B cell (primary cell): ENCODE measurements at regions not wholly inside any gene's neighbourhood (a gene's known extent, or its start where the extent isn't known, plus 50 kb on each side); places are given as distances from the start of the nearest gene placed in this dataset.

Source experiments
- ATAC-seq: fragments of 200-7000 bp; cut with Tn5 transposase; one replicate; pipeline ENCODE4 v1.10.0; 2021; ENCODE audit warnings: low read depth, mild to moderate bottlenecking, moderate number of reproducible peaks, moderate library complexity
- CTCF ChIA-PET: fragments of 350-600 bp; sonication (Branson Sonifier 250); formaldehyde crosslinking; loops from one replicate; lab custom pipeline; 2021; ENCODE audit warnings: antibody characterized with exemption, inconsistent platforms; lab: Charles Lee
- POLR2A ChIA-PET: fragments of 350-600 bp; sonication (Branson Sonifier 250); formaldehyde crosslinking; loops from one replicate; lab custom pipeline; 2021; ENCODE audit warnings: antibody characterized with exemption; lab: Charles Lee
- DNase-seq: peaks from one replicate; pipeline ENCODE4 v3.0.0; 2013
- H2AFZ ChIP-seq: 2 replicates; pipeline ENCODE4 v1.6.1; 2012; ENCODE audit warnings: mild to moderate bottlenecking, low read depth, low read length; ENCODE audit not compliant: insufficient read depth, poor library complexity, severe bottlenecking
- H3K27ac ChIP-seq, 2 donors: 1 replicate in 1 of 2; 2 replicates in 1 of 2; pipeline ENCODE4 v1.5.1; 2012 to 2013; ENCODE audit warnings: low read length in 2 of 2, mild to moderate bottlenecking in 2 of 2, moderate library complexity in 1 of 2
- H3K27me3 ChIP-seq, 4 experiments: fragments of 200-600 bp in 1 of 4; sonication (generic) in 1 of 4; replicated peaks in 1 of 4; 1 replicate in 2 of 4; 2 replicates in 2 of 4; pipeline versions ENCODE4 v1.6.1 to v1.7.0; 2013 to 2016; ENCODE audit warnings: low read length in 3 of 4, mild to moderate bottlenecking in 2 of 4, mixed read lengths in 1 of 4, moderate library complexity in 1 of 4; ENCODE audit not compliant: insufficient read depth in 4 of 4, control insufficient read depth in 3 of 4; ENCODE audit errors: control extremely low read depth in 1 of 4
- H3K36me3 ChIP-seq, 2 experiments: replicated peaks in 1 of 2; 1 replicate in 1 of 2; 2 replicates in 1 of 2; pipeline versions ENCODE4 v1.6.1 to v1.7.1; 2013; ENCODE audit warnings: low read length in 1 of 2; ENCODE audit not compliant: insufficient read depth in 2 of 2, control insufficient read depth in 1 of 2; ENCODE audit errors: control extremely low read depth in 1 of 2, extremely low read depth in 1 of 2
- H3K4me1 ChIP-seq, 2 donors: fragments of 200-600 bp in 1 of 2; sonication (generic) in 1 of 2; 1 replicate in 1 of 2; 2 replicates in 1 of 2; pipeline versions ENCODE4 v1.5.1 to v1.6.1; 2013 to 2017; ENCODE audit warnings: low read length in 2 of 2; ENCODE audit not compliant: control insufficient read depth in 2 of 2, insufficient read depth in 2 of 2
- H3K4me2 ChIP-seq: replicated peaks from 2 replicates; pipeline ENCODE3; 2012; ENCODE audit warnings: mild to moderate bottlenecking, low read depth, low read length; ENCODE audit not compliant: poor library complexity, severe bottlenecking
- H3K4me3 ChIP-seq, 5 experiments: fragments of 200-600 bp in 1 of 5; sonication (generic) in 1 of 5; 1 replicate in 3 of 5; 2 replicates in 2 of 5; pipeline versions ENCODE4 v1.5.1 to v1.7.0; 2011 to 2016; ENCODE audit warnings: low read length in 4 of 5, mild to moderate bottlenecking in 4 of 5, low read depth in 2 of 5, control low read depth in 1 of 5, moderate library complexity in 1 of 5; ENCODE audit not compliant: insufficient read depth in 1 of 5; ENCODE audit errors: control extremely low read depth in 1 of 5, extremely low read depth in 1 of 5
- H3K79me2 ChIP-seq: fragments of 200-600 bp; sonication (generic); one replicate; pipeline ENCODE4 v1.6.0; 2016; ENCODE audit warnings: low read length; ENCODE audit not compliant: control insufficient read depth, insufficient read depth
- H3K9ac ChIP-seq: fragments of 200-600 bp; sonication (generic); 2 replicates; pipeline ENCODE4 v1.6.1; 2017; ENCODE audit warnings: mild to moderate bottlenecking, low read length, moderate library complexity
- H3K9me3 ChIP-seq, 3 donors: one replicate each; pipeline versions ENCODE4 v1.6.1 to v1.7.1; 2013; ENCODE audit warnings: low read length in 2 of 3; ENCODE audit not compliant: control insufficient read depth in 2 of 3, insufficient read depth in 1 of 3; ENCODE audit errors: control extremely low read depth in 1 of 3
- H4K20me1 ChIP-seq: 2 replicates; pipeline ENCODE4 v1.6.0; 2012; ENCODE audit warnings: mild to moderate bottlenecking, low read length; ENCODE audit not compliant: insufficient read depth, control insufficient read depth, poor library complexity, severe bottlenecking
- H3K27ac Mint-ChIP-seq: one replicate; pipeline ENCODE4 v1.8.0; 2021; ENCODE audit warnings: mixed read lengths
- H3K27me3 Mint-ChIP-seq: one replicate; pipeline ENCODE4 v1.8.0; 2021; ENCODE audit warnings: mixed read lengths
- H3K4me1 Mint-ChIP-seq: one replicate; pipeline ENCODE4 v1.8.0; 2021; ENCODE audit warnings: mixed read lengths
- H3K4me3 Mint-ChIP-seq: one replicate; pipeline ENCODE4 v1.8.0; 2021; ENCODE audit warnings: mixed read lengths
- H3K9me3 Mint-ChIP-seq: one replicate; pipeline ENCODE4 v1.8.0; 2022; ENCODE audit warnings: mixed read lengths; ENCODE audit not compliant: insufficient read depth
- EZH2 ChIP-seq: IDR thresholded peaks from 2 replicates; pipeline ENCODE4 v1.6.1; 2012; ENCODE audit warnings: borderline replicate concordance, low read depth, mild to moderate bottlenecking, moderate library complexity, low read length; ENCODE audit not compliant: insufficient read depth, poor library complexity, severe bottlenecking
- WGBS: methylation state at CpG from one replicate; pipeline ENCODE4 v1.1.5; 2013; ENCODE audit warnings: missing lambda C conversion rate; ENCODE audit not compliant: insufficient coverage; 5-methylcytosine and 5-hydroxymethylcytosine counted together
- intact Hi-C: fragments of 100-400 bp; cut with micrococcal nuclease; formaldehyde crosslinking; loops from one replicate; pipeline ENCODE4 v1.10.0; 2022
- TF ChIP-seq, protein P1 (sequence below): fragments of 200-600 bp; IDR thresholded peaks from one replicate; pipeline ENCODE4 v1.8.0; 2022; ENCODE audit warnings: antibody characterized with exemption, mild to moderate bottlenecking

GRCh38 chr6:82616386-82617028, 252.9 kb downstream of the TPBG start:
- Histone ChIP-seq H3K4me1 (no peaks in the 10 kb centered on the region), H3K36me3 (no peaks in the 10 kb centered on the region), H3K4me2 (no peak overlapping the region), H3K4me3 (no peak overlapping the region), H2AFZ (no peak overlapping the region), H3K9me3 (peaks cover 0 to 4% (median 0%) of the 10 kb centered on the region in 3 donors), H4K20me1 (no peaks in the 10 kb centered on the region), H3K9ac (no peak overlapping the region), H3K27me3 (no peaks in the 10 kb centered on the region), H3K79me2 (no peaks in the 10 kb centered on the region), H3K27ac (no peak overlapping the region)
- no peak for TF ChIP-seq EZH2
- TF ChIP-seq, protein P1, sequence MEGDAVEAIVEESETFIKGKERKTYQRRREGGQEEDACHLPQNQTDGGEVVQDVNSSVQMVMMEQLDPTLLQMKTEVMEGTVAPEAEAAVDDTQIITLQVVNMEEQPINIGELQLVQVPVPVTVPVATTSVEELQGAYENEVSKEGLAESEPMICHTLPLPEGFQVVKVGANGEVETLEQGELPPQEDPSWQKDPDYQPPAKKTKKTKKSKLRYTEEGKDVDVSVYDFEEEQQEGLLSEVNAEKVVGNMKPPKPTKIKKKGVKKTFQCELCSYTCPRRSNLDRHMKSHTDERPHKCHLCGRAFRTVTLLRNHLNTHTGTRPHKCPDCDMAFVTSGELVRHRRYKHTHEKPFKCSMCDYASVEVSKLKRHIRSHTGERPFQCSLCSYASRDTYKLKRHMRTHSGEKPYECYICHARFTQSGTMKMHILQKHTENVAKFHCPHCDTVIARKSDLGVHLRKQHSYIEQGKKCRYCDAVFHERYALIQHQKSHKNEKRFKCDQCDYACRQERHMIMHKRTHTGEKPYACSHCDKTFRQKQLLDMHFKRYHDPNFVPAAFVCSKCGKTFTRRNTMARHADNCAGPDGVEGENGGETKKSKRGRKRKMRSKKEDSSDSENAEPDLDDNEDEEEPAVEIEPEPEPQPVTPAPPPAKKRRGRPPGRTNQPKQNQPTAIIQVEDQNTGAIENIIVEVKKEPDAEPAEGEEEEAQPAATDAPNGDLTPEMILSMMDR: no peak
- H3K27me3 Mint-ChIP-seq: no peaks in the 10 kb centered on the region
- no peak overlapping the region for H3K4me3 Mint-ChIP-seq
- CTCF ChIA-PET: no interaction called here
- DNase-seq (no peak), ATAC-seq (no peak)
- H3K27ac Mint-ChIP-seq: no peak overlapping the region
- no CpG with 5 or more reads among the region's 4 CpGs for WGBS
- intact Hi-C loops: no loop called here
- POLR2A ChIA-PET: no interaction called here
- H3K9me3 Mint-ChIP-seq: no peaks in the 10 kb centered on the region
- no peaks in the 10 kb centered on the region for H3K4me1 Mint-ChIP-seq

GRCh38 chr6:82617648-82618047, 254.0 kb downstream of the TPBG start:
- POLR2A ChIA-PET: no interaction called here
- no peak for TF ChIP-seq EZH2
- TF ChIP-seq, protein P1: no peak
- H3K4me3 ChIP-seq: no peak overlapping the region
- ATAC-seq (no peak), DNase-seq (no peak)
- CTCF ChIA-PET: no interaction called here
- H3K36me3 ChIP-seq: no peaks in the 10 kb centered on the region
- no peaks in the 10 kb centered on the region for H3K79me2 ChIP-seq
- Mint-ChIP-seq H3K4me1 (no peaks in the 10 kb centered on the region), H3K4me3 (no peak overlapping the region), H3K27me3 (no peaks in the 10 kb centered on the region), H3K9me3 (peaks cover 5% of the 10 kb centered on the region), H3K27ac (no peak overlapping the region)
- no peak overlapping the region for H3K9ac ChIP-seq
- no peaks in the 10 kb centered on the region for H3K4me1 ChIP-seq
- H3K9me3 ChIP-seq: peaks cover 0 to 4% (median 0%) of the 10 kb centered on the region in 3 donors
- H3K27ac ChIP-seq: no peak overlapping the region
- no peak overlapping the region for H2AFZ ChIP-seq
- H3K27me3 ChIP-seq: no peaks in the 10 kb centered on the region
- no peaks in the 10 kb centered on the region for H4K20me1 ChIP-seq
- intact Hi-C loops: no loop called here
- H3K4me2 ChIP-seq: no peak overlapping the region
